Body of pancreas (tissue), 4 donors: ENCODE measurements at regions not wholly inside any gene's neighbourhood (a gene's known extent, or its start where the extent isn't known, plus 50 kb on each side); places are given as distances from the start of the nearest gene placed in this dataset.

Source experiments
- CTCF ChIP-seq, 7 experiments: fragments of 450-650 bp in 4 of 7; fragments of 200-600 bp in 3 of 7; sonication (generic) in 3 of 7; IDR thresholded peaks; one replicate each; pipeline ENCODE4 v1.5.1; 2016 to 2019; ENCODE audit warnings: antibody characterized with exemption in 7 of 7
- POLR2A ChIP-seq, 3 donors: fragments of 450-650 bp; IDR thresholded peaks; one replicate each; pipeline ENCODE4 v1.6.1; 2016; ENCODE audit warnings: antibody characterized with exemption in 3 of 3, mild to moderate bottlenecking in 2 of 3

GRCh38 chr4:35926788-35927187 is 317.5 kb downstream of the ARAP2 start:
- no peak for TF ChIP-seq CTCF (IDR thresholded peaks at IDR 0.05)
- no peak for TF ChIP-seq POLR2A (IDR thresholded peaks at IDR 0.05)
